SK-N-SH (cell line): ENCODE measurements at regions not wholly inside any gene's neighbourhood (a gene's known extent, or its start where the extent isn't known, plus 50 kb on each side); places are given as distances from the start of the nearest gene placed in this dataset.

Experiments used
- CTCF ChIA-PET: fragments of 300-600, 350-600 bp; formaldehyde crosslinking; extraction: SDS; loops from one replicate; lab custom pipeline; 2021; lab: Yijun Ruan, JAX
- POLR2A ChIA-PET: fragments of 350-600 bp; sonication (Branson Sonifier 250); formaldehyde crosslinking; extraction: SDS; loops from one replicate; lab custom pipeline; 2020; ENCODE audit warnings: antibody characterized with exemption, inconsistent platforms; lab: Yijun Ruan, JAX
- DNase-seq: peaks from one replicate; pipeline ENCODE4 v3.0.0; 2012
- H2AFZ ChIP-seq: fragments of 200-600 bp; sonication (generic); 2 replicates; pipeline ENCODE4 v1.8.1; 2016; ENCODE audit warnings: antibody characterized with exemption, mild to moderate bottlenecking, low read depth
- H3F3A ChIP-seq: fragments of 200-600 bp; sonication (generic); replicated peaks from 2 replicates; pipeline ENCODE3; 2016; ENCODE audit warnings: antibody characterized with exemption, mild to moderate bottlenecking; ENCODE audit not compliant: insufficient read depth
- H3K27ac ChIP-seq, 2 experiments: fragments of 200-500 bp in 1 of 2; fragments of 200-600 bp in 1 of 2; sonication (Bioruptor generic) in 1 of 2; sonication (generic), shearing (Covaris generic) in 1 of 2; 2 replicates each; pipeline versions ENCODE4 v1.5.1 to v1.6.1; 2014 to 2016; ENCODE audit warnings: low read depth in 2 of 2, inconsistent platforms in 1 of 2, low read length in 1 of 2, mild to moderate bottlenecking in 1 of 2, mixed read lengths in 1 of 2
- H3K27me3 ChIP-seq: fragments of 200-600 bp; sonication (generic), shearing (Covaris generic); 2 replicates; pipeline ENCODE4 v1.6.1; 2016; ENCODE audit warnings: mixed run types; ENCODE audit not compliant: insufficient read depth
- H3K36me3 ChIP-seq, 2 experiments: fragments of 200-500 bp in 1 of 2; fragments of 200-600 bp in 1 of 2; sonication (Bioruptor generic) in 1 of 2; sonication (generic) in 1 of 2; replicated peaks in 1 of 2; 2 replicates each; pipeline versions ENCODE3 to v1.5.1; 2014 to 2016; ENCODE audit warnings: low read length in 1 of 2, mild to moderate bottlenecking in 1 of 2; ENCODE audit not compliant: insufficient read depth in 2 of 2, control insufficient read depth in 1 of 2
- H3K4me1 ChIP-seq, 2 experiments: fragments of 200-500 bp in 1 of 2; fragments of 200-600 bp in 1 of 2; sonication (Bioruptor generic) in 1 of 2; sonication (generic), shearing (Covaris generic) in 1 of 2; 2 replicates each; pipeline versions ENCODE4 v1.5.1 to v1.6.1; 2014 to 2016; ENCODE audit warnings: low read depth in 1 of 2, low read length in 1 of 2, mixed run types in 1 of 2; ENCODE audit not compliant: insufficient read depth in 2 of 2, control insufficient read depth in 1 of 2
- H3K4me2 ChIP-seq: fragments of 200-600 bp; sonication (generic), shearing (Covaris generic); 2 replicates; pipeline ENCODE4 v1.6.1; 2017; ENCODE audit warnings: mixed run types
- H3K4me3 ChIP-seq, 2 experiments: fragments of 200-500 bp in 1 of 2; fragments of 200-600 bp in 1 of 2; sonication (Bioruptor generic) in 1 of 2; sonication (generic), shearing (Covaris generic) in 1 of 2; 2 replicates each; pipeline versions ENCODE4 v1.5.1 to v1.8.1; 2014 to 2016; ENCODE audit warnings: low read depth in 2 of 2, inconsistent platforms in 1 of 2, low read length in 1 of 2, mild to moderate bottlenecking in 1 of 2, mixed read lengths in 1 of 2, moderate library complexity in 1 of 2
- H3K79me2 ChIP-seq: fragments of 200-600 bp; sonication (generic); 2 replicates; pipeline ENCODE4 v1.8.1; 2017; ENCODE audit warnings: mild to moderate bottlenecking; ENCODE audit not compliant: insufficient read depth
- H3K9ac ChIP-seq: fragments of 200-600 bp; sonication (generic); 2 replicates; pipeline ENCODE4 v1.6.1; 2017; ENCODE audit warnings: mixed run types
- H3K9me2 ChIP-seq: fragments of 200-600 bp; sonication (generic); 2 replicates; pipeline ENCODE4 v1.6.1; 2017; ENCODE audit warnings: mixed run types
- H3K9me3 ChIP-seq: fragments of 200-600 bp; sonication (generic); 2 replicates; pipeline ENCODE4 v1.6.1; 2017; ENCODE audit warnings: mixed run types, mild to moderate bottlenecking, moderate library complexity
- H4K20me1 ChIP-seq: fragments of 200-600 bp; sonication (generic); 2 replicates; pipeline ENCODE4 v1.6.1; 2017; ENCODE audit warnings: mild to moderate bottlenecking, mixed run types; ENCODE audit not compliant: insufficient read depth
- EP300 ChIP-seq, 2 experiments: IDR thresholded peaks; 2 replicates each; pipeline versions ENCODE4 v1.4.0 to v1.6.1; 2012; ENCODE audit warnings: borderline replicate concordance in 1 of 2, low read depth in 1 of 2, low read length in 1 of 2
- EZH2phosphoT487 ChIP-seq: fragments of 200-600 bp; sonication (generic); IDR thresholded peaks from 2 replicates; pipeline ENCODE4 v1.6.1; 2017; ENCODE audit warnings: low read depth, mixed run types, mild to moderate bottlenecking, antibody characterized with exemption, moderate library complexity, borderline replicate concordance
- FOSL2 ChIP-seq: IDR thresholded peaks from 2 replicates; pipeline ENCODE4 v1.4.0; 2012; ENCODE audit warnings: low read depth, mild to moderate bottlenecking, moderate library complexity, borderline replicate concordance
- FOXJ3 ChIP-seq: sonication (generic); formaldehyde crosslinking; IDR thresholded peaks from 2 replicates; pipeline ENCODE4 v1.5.1; 2020; ENCODE audit warnings: mild to moderate bottlenecking, missing genetic modification reagents
- FOXM1 ChIP-seq: IDR thresholded peaks from 2 replicates; pipeline ENCODE4 v1.4.0; 2012; ENCODE audit warnings: low read depth, mild to moderate bottlenecking
- GABPA ChIP-seq: IDR thresholded peaks from 2 replicates; pipeline ENCODE4 v1.4.0; 2012; ENCODE audit warnings: low read depth, mild to moderate bottlenecking
- GATA2 ChIP-seq: sonication (generic); formaldehyde crosslinking; IDR thresholded peaks from 2 replicates; pipeline ENCODE4 v1.5.0; 2020; ENCODE audit warnings: mild to moderate bottlenecking, missing genetic modification reagents
- JUND ChIP-seq: IDR thresholded peaks from 2 replicates; pipeline ENCODE4 v1.4.0; 2012
- MEF2A ChIP-seq: IDR thresholded peaks from 2 replicates; pipeline ENCODE4 v1.4.0; 2012; ENCODE audit warnings: low read depth, borderline replicate concordance
- NRF1 ChIP-seq: IDR thresholded peaks from 2 replicates; pipeline ENCODE4 v1.6.1; 2012; ENCODE audit warnings: low read depth, mild to moderate bottlenecking, low read length
- POLR2AphosphoS5 ChIP-seq: IDR thresholded peaks from 2 replicates; pipeline ENCODE4 v1.6.1; 2012; ENCODE audit warnings: low read depth, low read length
- RAD21 ChIP-seq: IDR thresholded peaks from 2 replicates; pipeline ENCODE4 v1.6.1; 2012; ENCODE audit warnings: mild to moderate bottlenecking, low read length
- RCOR1 ChIP-seq: fragments of 150-350 bp; IDR thresholded peaks from 2 replicates; pipeline ENCODE4 v1.6.1; 2017; ENCODE audit warnings: antibody characterized with exemption, low read length
- RFX5 ChIP-seq: IDR thresholded peaks from 2 replicates; pipeline ENCODE4 v1.6.1; 2012; ENCODE audit warnings: mild to moderate bottlenecking, improper control_type of control experiment, low read length
- RXRA ChIP-seq: IDR thresholded peaks from 2 replicates; pipeline ENCODE4 v1.4.0; 2012; ENCODE audit warnings: low read depth, mild to moderate bottlenecking, borderline replicate concordance
- SIN3A ChIP-seq: IDR thresholded peaks from 2 replicates; pipeline ENCODE4 v1.6.1; 2012; ENCODE audit warnings: low read depth, mild to moderate bottlenecking, low read length, moderate library complexity, borderline replicate concordance
- USF1 ChIP-seq: IDR thresholded peaks from 2 replicates; pipeline ENCODE4 v1.4.0; 2012; ENCODE audit warnings: low read depth, borderline replicate concordance
- WGBS: methylation state at CpG from one replicate; pipeline ENCODE4 v1.1.6; 2017; ENCODE audit warnings: low lambda C conversion rate; 5-methylcytosine and 5-hydroxymethylcytosine counted together
- TF ChIP-seq, protein P1 (sequence below): fragments of 150-350 bp; IDR thresholded peaks from 2 replicates; pipeline ENCODE4 v1.6.1; 2017; ENCODE audit warnings: antibody characterized with exemption, low read length, low read depth, borderline replicate concordance
- TF ChIP-seq, protein P2 (sequence below): fragments of 200-600 bp; sonication (generic); IDR thresholded peaks from 2 replicates; pipeline ENCODE4 v1.6.1; 2017; ENCODE audit warnings: antibody characterized with exemption, mild to moderate bottlenecking, moderate library complexity

GRCh38 chr4:129208481-129208880 is 112.5 kb downstream of the C4orf33 start:
- H3K27me3 ChIP-seq = no peaks in the 10 kb centered on the region
- no peaks in the 10 kb centered on the region for H3K9me2 ChIP-seq
- ChIA-PET CTCF (no interaction called here), POLR2A (no interaction called here)
- DNase-seq = no peak
- no peaks in the 10 kb centered on the region for H3K36me3 ChIP-seq
- no peak for TF ChIP-seq RCOR1
- TF ChIP-seq RAD21 = no peak
- TF ChIP-seq, all 33 proteins: peak for 0
- H4K20me1 ChIP-seq = no peaks in the 10 kb centered on the region
- H2AFZ ChIP-seq = no peak overlapping the region
- no peak overlapping the region for H3K27ac ChIP-seq
- H3K4me3 ChIP-seq = no peak overlapping the region
- H3K4me1 ChIP-seq = no peaks in the 10 kb centered on the region; a peak in 1 of 4 replicates
- H3K9ac ChIP-seq = no peak overlapping the region
- no peaks in the 10 kb centered on the region for H3K9me3 ChIP-seq
- no peak overlapping the region for H3K4me2 ChIP-seq
- 74% methylated on average over 3 of the region's 3 CpGs for WGBS
- H3F3A ChIP-seq = no peaks in the 10 kb centered on the region
- no peaks in the 10 kb centered on the region for H3K79me2 ChIP-seq

- POLR2A ChIA-PET = no interaction called here
These were observed 117.7 kb downstream of the C4orf33 start for GRCh38 chr4:129213692-129214091.

GRCh38 chr4:129218360-129218759 is 122.4 kb downstream of the C4orf33 start:
- H3K4me3 ChIP-seq = no peak overlapping the region; a peak in 1 of 4 replicates
- no peak for TF ChIP-seq SIN3A
- TF ChIP-seq GATA2 (CRISPR knock-in tag) = no peak
- TF ChIP-seq RAD21 = peak; percentile 62
- no peak for TF ChIP-seq EP300 (IDR thresholded peaks at IDR 0.05; ENCODE audit: borderline replicate concordance in 1 of 2, low read depth in 1 of 2, low read length in 1 of 2)
- TF ChIP-seq NRF1 = no peak
- TF ChIP-seq JUND = no peak
- no peak for TF ChIP-seq FOSL2
- TF ChIP-seq, protein P1, sequence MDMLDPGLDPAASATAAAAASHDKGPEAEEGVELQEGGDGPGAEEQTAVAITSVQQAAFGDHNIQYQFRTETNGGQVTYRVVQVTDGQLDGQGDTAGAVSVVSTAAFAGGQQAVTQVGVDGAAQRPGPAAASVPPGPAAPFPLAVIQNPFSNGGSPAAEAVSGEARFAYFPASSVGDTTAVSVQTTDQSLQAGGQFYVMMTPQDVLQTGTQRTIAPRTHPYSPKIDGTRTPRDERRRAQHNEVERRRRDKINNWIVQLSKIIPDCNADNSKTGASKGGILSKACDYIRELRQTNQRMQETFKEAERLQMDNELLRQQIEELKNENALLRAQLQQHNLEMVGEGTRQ = no peak
- TF ChIP-seq RFX5 = no peak
- no peak for TF ChIP-seq POLR2AphosphoS5
- TF ChIP-seq USF1 = no peak
- TF ChIP-seq GABPA = no peak
- no peak for TF ChIP-seq FOXJ3 (CRISPR knock-in tag)
- TF ChIP-seq, protein P2, sequence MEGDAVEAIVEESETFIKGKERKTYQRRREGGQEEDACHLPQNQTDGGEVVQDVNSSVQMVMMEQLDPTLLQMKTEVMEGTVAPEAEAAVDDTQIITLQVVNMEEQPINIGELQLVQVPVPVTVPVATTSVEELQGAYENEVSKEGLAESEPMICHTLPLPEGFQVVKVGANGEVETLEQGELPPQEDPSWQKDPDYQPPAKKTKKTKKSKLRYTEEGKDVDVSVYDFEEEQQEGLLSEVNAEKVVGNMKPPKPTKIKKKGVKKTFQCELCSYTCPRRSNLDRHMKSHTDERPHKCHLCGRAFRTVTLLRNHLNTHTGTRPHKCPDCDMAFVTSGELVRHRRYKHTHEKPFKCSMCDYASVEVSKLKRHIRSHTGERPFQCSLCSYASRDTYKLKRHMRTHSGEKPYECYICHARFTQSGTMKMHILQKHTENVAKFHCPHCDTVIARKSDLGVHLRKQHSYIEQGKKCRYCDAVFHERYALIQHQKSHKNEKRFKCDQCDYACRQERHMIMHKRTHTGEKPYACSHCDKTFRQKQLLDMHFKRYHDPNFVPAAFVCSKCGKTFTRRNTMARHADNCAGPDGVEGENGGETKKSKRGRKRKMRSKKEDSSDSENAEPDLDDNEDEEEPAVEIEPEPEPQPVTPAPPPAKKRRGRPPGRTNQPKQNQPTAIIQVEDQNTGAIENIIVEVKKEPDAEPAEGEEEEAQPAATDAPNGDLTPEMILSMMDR = peak; percentile 54
- no peak for TF ChIP-seq EZH2phosphoT487
- no peak for TF ChIP-seq MEF2A
- DNase-seq = no peak

More at GRCh38 chr4:129213692-129214091, 117.7 kb downstream of the C4orf33 start:
- no peak for DNase-seq
- no peaks in the 10 kb centered on the region for H4K20me1 ChIP-seq
- H3K9me2 ChIP-seq = no peaks in the 10 kb centered on the region
- CTCF ChIA-PET = no interaction called here
- no peak overlapping the region for H3K9ac ChIP-seq
- WGBS = 89% methylated on average over 1 of the region's 1 CpG
- no peaks in the 10 kb centered on the region for H3K9me3 ChIP-seq
- H3K27ac ChIP-seq = no peak overlapping the region
- H3K27me3 ChIP-seq = no peaks in the 10 kb centered on the region
- H3K4me3 ChIP-seq = no peak overlapping the region
- H3K79me2 ChIP-seq = no peaks in the 10 kb centered on the region
- H3F3A ChIP-seq = peaks cover 9% of the 10 kb centered on the region
- no peaks in the 10 kb centered on the region for H3K36me3 ChIP-seq
- no peak overlapping the region for H3K4me2 ChIP-seq
- no peak for TF ChIP-seq RXRA
- no peak for TF ChIP-seq FOXM1
- no peak overlapping the region for H2AFZ ChIP-seq
- H3K4me1 ChIP-seq = peaks cover 0 to 10% of the 10 kb centered on the region in 2 experiments; a peak in 2 of 4 replicates

More at GRCh38 chr4:129218360-129218759, 122.4 kb downstream of the C4orf33 start:
- Histone ChIP-seq H3K36me3 (no peaks in the 10 kb centered on the region), H3K9me2 (no peaks in the 10 kb centered on the region), H3K4me1 (peaks cover 0 to 25% of the 10 kb centered on the region in 2 experiments; a peak in 3 of 4 replicates), H2AFZ (peak overlapping the region; percentile 12; the same call in 1 of the 2 replicates), H3K9ac (no peak overlapping the region), H3F3A (peaks cover 17% of the 10 kb centered on the region), H4K20me1 (no peaks in the 10 kb centered on the region), H3K79me2 (no peaks in the 10 kb centered on the region), H3K27me3 (no peaks in the 10 kb centered on the region), H3K27ac (peak overlapping the region; percentile 67 to 68; a peak in 3 of 4 replicates), H3K9me3 (no peaks in the 10 kb centered on the region), H3K4me2 (peak overlapping the region; percentile 42; the same call in 1 of the 2 replicates)
- ChIA-PET CTCF (no interaction called here), POLR2A (no interaction called here)
- WGBS = 87% methylated on average over 4 of the region's 4 CpGs
